Suprapubic skin (tissue), 4 donors: ENCODE measurements at regions not wholly inside any gene's neighbourhood (a gene's known extent, or its start where the extent isn't known, plus 50 kb on each side); places are given as distances from the start of the nearest gene placed in this dataset.

Experiments used
- DNase-seq, 2 donors: peaks; one replicate each; pipeline ENCODE4 v3.0.0-alpha.2; 2019; ENCODE audit warnings: low spot score in 2 of 2
- H3K27ac ChIP-seq: fragments of 200-600 bp; sonication (generic); one replicate; pipeline ENCODE4 v1.5.1; 2019
- H3K27me3 ChIP-seq: fragments of 200-600 bp; sonication (generic); one replicate; pipeline ENCODE4 v1.5.1; 2019
- H3K36me3 ChIP-seq: fragments of 200-600 bp; sonication (generic); one replicate; pipeline ENCODE4 v1.5.1; 2019
- H3K4me1 ChIP-seq: fragments of 200-600 bp; sonication (generic); one replicate; pipeline ENCODE4 v1.5.1; 2019
- H3K4me3 ChIP-seq: fragments of 200-600 bp; sonication (generic); one replicate; pipeline ENCODE4 v1.5.1; 2019; ENCODE audit warnings: mild to moderate bottlenecking
- H3K9me3 ChIP-seq: fragments of 200-600 bp; sonication (generic); one replicate; pipeline ENCODE4 v1.5.1; 2019
- CTCF ChIP-seq, 2 donors: fragments of 200-600 bp in 1 of 2; fragments of 450-650 bp in 1 of 2; sonication (generic) in 1 of 2; IDR thresholded peaks; one replicate each; pipeline ENCODE4 v1.5.1; 2016 to 2019; ENCODE audit warnings: antibody characterized with exemption in 2 of 2, mild to moderate bottlenecking in 1 of 2, moderate library complexity in 1 of 2
- EP300 ChIP-seq: sonication (generic); formaldehyde crosslinking; IDR thresholded peaks from one replicate; pipeline ENCODE4 v1.6.1; 2017; ENCODE audit warnings: antibody characterized with exemption
- POLR2A ChIP-seq, 2 donors: fragments of 450-650 bp; IDR thresholded peaks; one replicate each; pipeline ENCODE4 v1.6.1; 2017; ENCODE audit warnings: antibody characterized with exemption in 2 of 2, mild to moderate bottlenecking in 2 of 2, moderate library complexity in 2 of 2
- POLR2AphosphoS5 ChIP-seq, 3 donors: sonication (generic); formaldehyde crosslinking; IDR thresholded peaks; one replicate each; pipeline ENCODE4 v1.6.1; 2017; ENCODE audit warnings: antibody characterized with exemption in 3 of 3
- WGBS: methylation state at CpG from one replicate; pipeline ENCODE4 v1.1.5; 2018; 5-methylcytosine and 5-hydroxymethylcytosine counted together

- Histone ChIP-seq H3K27ac (no peak overlapping the region), H3K4me3 (no peak overlapping the region), H3K27me3 (no peaks in the 10 kb centered on the region), H3K9me3 (peaks cover 4% of the 10 kb centered on the region), H3K36me3 (no peaks in the 10 kb centered on the region), H3K4me1 (no peaks in the 10 kb centered on the region)
- no peak for TF ChIP-seq POLR2A (IDR thresholded peaks at IDR 0.05)
- no peak for TF ChIP-seq POLR2AphosphoS5 (IDR thresholded peaks at IDR 0.05)
- TF ChIP-seq CTCF (IDR thresholded peaks at IDR 0.05), result no peak
- WGBS, result 88% methylated on average over 1 of the region's 1 CpG
- DNase-seq, result no peak
Measured at GRCh38 chr2:155115846-155116245, 417.4 kb downstream of the KCNJ3 start.

GRCh38 chr2:155111070-155111469, 412.6 kb downstream of the KCNJ3 start:
- Histone ChIP-seq H3K9me3 (peaks cover 4% of the 10 kb centered on the region), H3K27me3 (no peaks in the 10 kb centered on the region), H3K4me1 (no peaks in the 10 kb centered on the region), H3K27ac (no peak overlapping the region), H3K36me3 (no peaks in the 10 kb centered on the region), H3K4me3 (no peak overlapping the region)
- WGBS, result 79% methylated on average over 1 of the region's 1 CpG
- no peak for DNase-seq
- TF ChIP-seq POLR2A (IDR thresholded peaks at IDR 0.05), result no peak
- TF ChIP-seq POLR2AphosphoS5 (IDR thresholded peaks at IDR 0.05), result no peak
- TF ChIP-seq CTCF (IDR thresholded peaks at IDR 0.05), result no peak

- Histone ChIP-seq H3K36me3 (no peaks in the 10 kb centered on the region), H3K27me3 (no peaks in the 10 kb centered on the region), H3K4me3 (no peak overlapping the region), H3K9me3 (no peaks in the 10 kb centered on the region), H3K4me1 (no peaks in the 10 kb centered on the region), H3K27ac (no peak overlapping the region)
- WGBS, result 78% methylated on average over 1 of the region's 1 CpG
- no peak for DNase-seq
- no peak for TF ChIP-seq CTCF (IDR thresholded peaks at IDR 0.05)
- TF ChIP-seq POLR2AphosphoS5 (IDR thresholded peaks at IDR 0.05), result no peak
- TF ChIP-seq POLR2A (IDR thresholded peaks at IDR 0.05), result no peak
- no peak for TF ChIP-seq EP300
Measured at GRCh38 chr2:155109527-155109926, 411.0 kb downstream of the KCNJ3 start.

GRCh38 chr2:155100261-155100660, 401.8 kb downstream of the KCNJ3 start:
- Histone ChIP-seq H3K36me3 (no peaks in the 10 kb centered on the region), H3K27me3 (no peaks in the 10 kb centered on the region), H3K9me3 (no peaks in the 10 kb centered on the region), H3K4me3 (no peak overlapping the region), H3K4me1 (no peaks in the 10 kb centered on the region), H3K27ac (no peak overlapping the region)
- DNase-seq, result no peak
- 67% methylated on average over 2 of the region's 2 CpGs for WGBS
- TF ChIP-seq EP300 (no peak), CTCF (IDR thresholded peaks at IDR 0.05) (no peak), POLR2AphosphoS5 (IDR thresholded peaks at IDR 0.05) (no peak), POLR2A (IDR thresholded peaks at IDR 0.05) (no peak)

- Histone ChIP-seq H3K27me3 (no peaks in the 10 kb centered on the region), H3K9me3 (no peaks in the 10 kb centered on the region), H3K27ac (no peak overlapping the region), H3K4me1 (no peaks in the 10 kb centered on the region), H3K4me3 (no peak overlapping the region), H3K36me3 (no peaks in the 10 kb centered on the region)
- peak in 1 of 2 donors; percentile 36 for DNase-seq
- no peak for TF ChIP-seq CTCF (IDR thresholded peaks at IDR 0.05)
- no peak for TF ChIP-seq POLR2A (IDR thresholded peaks at IDR 0.05)
- no peak for TF ChIP-seq EP300
- TF ChIP-seq POLR2AphosphoS5 (IDR thresholded peaks at IDR 0.05), result no peak
- WGBS, result 60% methylated on average over 1 of the region's 1 CpG
Measured at GRCh38 chr2:155099784-155100183, 401.3 kb downstream of the KCNJ3 start.
